ENCODE measurements at regions not wholly inside any gene's neighbourhood (a gene's known extent, or its start where the extent isn't known, plus 50 kb on each side); places are given as distances from the start of the nearest gene placed in this dataset.

DNA sequence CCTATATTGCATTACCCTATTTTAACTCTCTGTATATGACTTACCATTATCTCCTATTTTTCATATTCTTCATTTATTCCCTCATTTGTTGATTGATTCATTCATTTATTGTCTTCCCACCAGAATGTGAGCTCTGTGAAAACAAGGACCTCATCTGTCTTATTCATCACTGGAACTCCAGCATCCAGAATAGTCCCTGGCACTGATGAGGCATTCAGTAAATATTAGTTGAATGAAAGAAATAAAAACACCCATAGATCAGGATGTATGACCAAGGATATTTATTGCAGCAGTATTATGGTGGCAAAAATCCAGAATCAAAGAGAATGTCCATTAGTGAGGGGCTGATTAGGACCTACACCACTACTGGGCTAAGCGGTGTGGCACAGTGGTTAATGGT, 164.9 kb downstream of the SPRY1 start:
- TF ChIP-seq CTCF (conservative IDR thresholded peaks at IDR 0.05; ENCODE audit: low read length): no peak
- no peak for TF ChIP-seq EZH2phosphoT487 (IDR thresholded peaks at IDR 0.05; ENCODE audit: borderline replicate concordance, low read depth, low read length)

All from OCI-LY7 (cell line).